SH-SY5Y (cell line): ENCODE measurements at regions not wholly inside any gene's neighbourhood (a gene's known extent, or its start where the extent isn't known, plus 50 kb on each side); places are given as distances from the start of the nearest gene placed in this dataset.

ENCODE experiments used
- GATA2 ChIP-seq: IDR thresholded peaks from 2 replicates; pipeline ENCODE4 v1.6.1; 2011; ENCODE audit warnings: mild to moderate bottlenecking, low read depth, low read length
- GATA3 ChIP-seq: IDR thresholded peaks from 2 replicates; pipeline ENCODE4 v1.6.1; 2011; ENCODE audit warnings: low read depth, mild to moderate bottlenecking, low read length, moderate library complexity

GRCh38 chr1:185595835-185596667, 138.1 kb upstream of the HMCN1 start:
- TF ChIP-seq GATA2, result no peak
- TF ChIP-seq GATA3, result no peak
